Ammon's horn (tissue), 1 donor: ENCODE measurements at regions not wholly inside any gene's neighbourhood (a gene's known extent, or its start where the extent isn't known, plus 50 kb on each side); places are given as distances from the start of the nearest gene placed in this dataset.

Source experiments
- DNase-seq: peaks from one replicate; pipeline ENCODE4 v3.0.0-alpha.2; 2016; ENCODE audit warnings: low spot score

GRCh38 chr4:138749303-138749702 lies 266.3 kb upstream of the NOCT start:
- DNase-seq: no peak

- DNase-seq: no peak
Observed at GRCh38 chr4:138741766-138742377, 273.7 kb upstream of the NOCT start.

- DNase-seq: no peak
Observed at GRCh38 chr4:138740816-138741745, 274.5 kb upstream of the NOCT start.

- DNase-seq: no peak
Observed at GRCh38 chr4:138736362-138736761, 279.2 kb upstream of the NOCT start.

GRCh38 chr4:138734746-138735145 lies 280.8 kb upstream of the NOCT start:
- DNase-seq: no peak

- DNase-seq: no peak
Observed at GRCh38 chr4:138728566-138728965, 287.0 kb upstream of the NOCT start.

GRCh38 chr4:138727731-138728130 lies 287.9 kb upstream of the NOCT start:
- DNase-seq: no peak

- no peak for DNase-seq
Observed at GRCh38 chr4:138724530-138724929, 291.1 kb upstream of the NOCT start.

- no peak for DNase-seq
Observed at GRCh38 chr4:138716559-138717335, 298.8 kb upstream of the NOCT start.

- no peak for DNase-seq
Observed at GRCh38 chr4:138710297-138710696, 305.3 kb upstream of the NOCT start.

- DNase-seq: no peak
Observed at GRCh38 chr4:138709859-138710258, 305.7 kb upstream of the NOCT start.

GRCh38 chr4:138707746-138708677 lies 307.6 kb upstream of the NOCT start:
- no peak for DNase-seq

GRCh38 chr4:138706201-138706600 lies 309.4 kb upstream of the NOCT start:
- DNase-seq: no peak

- DNase-seq: no peak
Observed at GRCh38 chr4:138702190-138702824, 313.3 kb upstream of the NOCT start.

GRCh38 chr4:138698641-138699040 lies 316.9 kb upstream of the NOCT start:
- DNase-seq: no peak

GRCh38 chr4:138697851-138698250 lies 317.7 kb upstream of the NOCT start:
- no peak for DNase-seq

- DNase-seq: no peak
Observed at GRCh38 chr4:138696771-138697170, 318.8 kb upstream of the NOCT start.

- no peak for DNase-seq
Observed at GRCh38 chr4:138696058-138696457, 319.5 kb upstream of the NOCT start.

GRCh38 chr4:138693526-138693925 lies 322.1 kb upstream of the NOCT start:
- DNase-seq: no peak

GRCh38 chr4:138692411-138692810 lies 323.2 kb upstream of the NOCT start:
- DNase-seq: no peak

GRCh38 chr4:138689593-138689992 lies 326.0 kb upstream of the NOCT start:
- DNase-seq: no peak
